ENCODE measurements at regions not wholly inside any gene's neighbourhood (a gene's known extent, or its start where the extent isn't known, plus 50 kb on each side); places are given as distances from the start of the nearest gene placed in this dataset.

GRCh38 chr1:184870319-184870718, 104.0 kb downstream of the NIBAN1 start:
- no peak overlapping the region for H3K4me3 Mint-ChIP-seq
- no peaks in the 10 kb centered on the region for H3K9me2 ChIP-seq (ENCODE audit: insufficient read depth)
- no peak overlapping the region for H3K27ac Mint-ChIP-seq
- no peaks in the 10 kb centered on the region for H3K79me2 ChIP-seq (replicated peaks; ENCODE audit: insufficient read depth)
- no peak overlapping the region for H2AFZ ChIP-seq
- H3K9me3 Mint-ChIP-seq = no peaks in the 10 kb centered on the region
- no peak overlapping the region for H3K4me3 ChIP-seq
- no peaks in the 10 kb centered on the region for H3K4me1 ChIP-seq (ENCODE audit: insufficient read depth)
- H3K4me2 ChIP-seq = no peak overlapping the region
- H4K20me1 ChIP-seq (replicated peaks; ENCODE audit: insufficient read depth) = no peaks in the 10 kb centered on the region
- H3K27me3 Mint-ChIP-seq (ENCODE audit: insufficient read depth, low read depth, poor library complexity) = peaks cover 1% of the 10 kb centered on the region
- no peaks in the 10 kb centered on the region for H3F3A ChIP-seq (replicated peaks; ENCODE audit: low read depth)
- H3K36me3 Mint-ChIP-seq (ENCODE audit: low read depth) = no peaks in the 10 kb centered on the region; the same call in 2 of the 3 replicates
- H3K4me1 Mint-ChIP-seq = peaks cover 2% of the 10 kb centered on the region; the same call in 2 of the 3 replicates
- ATAC-seq (no peak), DNase-seq (ENCODE audit: low spot score) (no peak)
- TF ChIP-seq NANOG (IDR thresholded peaks at IDR 0.05; ENCODE audit: borderline replicate concordance) = no peak
- TF ChIP-seq POLR2AphosphoS5 (IDR thresholded peaks at IDR 0.05; ENCODE audit: low read depth) = no peak
- no peak for TF ChIP-seq ZNF331 (CRISPR knock-in tag; IDR thresholded peaks at IDR 0.05; ENCODE audit: low read depth)
- TF ChIP-seq EZH2 (IDR thresholded peaks at IDR 0.05; ENCODE audit: low read depth, unreplicated experiment) = no peak
- TF ChIP-seq CREB1 (CRISPR knock-in tag; IDR thresholded peaks at IDR 0.05; ENCODE audit: low read depth) = no peak
- no peak for TF ChIP-seq STAT1 (IDR thresholded peaks at IDR 0.05; ENCODE audit: unreplicated experiment)
- TF ChIP-seq REST (IDR thresholded peaks at IDR 0.05; ENCODE audit: unreplicated experiment) = no peak
- TF ChIP-seq CTCF (conservative IDR thresholded peaks at IDR 0.05; ENCODE audit: low read depth in 2 of 2) = no peak
- TF ChIP-seq JUNB (IDR thresholded peaks at IDR 0.05; ENCODE audit: unreplicated experiment) = no peak
- no peak for TF ChIP-seq ETS1 (IDR thresholded peaks at IDR 0.05)
- no peak for TF ChIP-seq ZNF462 (CRISPR knock-in tag; IDR thresholded peaks at IDR 0.05)
- H3K36me3 ChIP-seq (ENCODE audit: insufficient read depth) = no peaks in the 10 kb centered on the region
- H3K27ac ChIP-seq (ENCODE audit: low read depth) = no peak overlapping the region
- H3K27me3 ChIP-seq (ENCODE audit: insufficient read depth) = no peaks in the 10 kb centered on the region
